GM23338 (cell line): ENCODE measurements at regions not wholly inside any gene's neighbourhood (a gene's known extent, or its start where the extent isn't known, plus 50 kb on each side); places are given as distances from the start of the nearest gene placed in this dataset.

Experiments
- CREB1 ChIP-seq: fragments of 250-450 bp; sonication (Bioruptor Pico); IDR thresholded peaks from 2 replicates; pipeline ENCODE4 v1.5.0; 2020; ENCODE audit warnings: low read depth, mild to moderate bottlenecking, moderate library complexity
- CTCF ChIP-seq, 2 experiments: fragments of 200-600 bp in 1 of 2; sonication (generic) in 1 of 2; conservative IDR thresholded peaks; 2 replicates each; pipeline versions ENCODE4 v1.5.1 to v1.6.1; 2016 to 2017; ENCODE audit warnings: antibody characterized with exemption in 2 of 2, low read depth in 2 of 2, mild to moderate bottlenecking in 2 of 2, moderate library complexity in 1 of 2
- ETS1 ChIP-seq: IDR thresholded peaks from 2 replicates; pipeline ENCODE4 v1.6.1; 2016; ENCODE audit warnings: antibody characterized with exemption
- EZH2 ChIP-seq: fragments of 200-600 bp; sonication (generic); IDR thresholded peaks from one replicate; pipeline ENCODE4 v1.8.0; 2017; ENCODE audit warnings: antibody characterized with exemption, mild to moderate bottlenecking, low read depth; ENCODE audit not compliant: unreplicated experiment
- JUNB ChIP-seq: IDR thresholded peaks from one replicate; pipeline ENCODE4 v1.6.1; 2016; ENCODE audit warnings: antibody characterized with exemption; ENCODE audit not compliant: unreplicated experiment
- STAT1 ChIP-seq: IDR thresholded peaks from one replicate; pipeline ENCODE4 v1.6.1; 2016; ENCODE audit warnings: antibody characterized with exemption; ENCODE audit not compliant: unreplicated experiment
- ZNF114 ChIP-seq: fragments of 250-450 bp; sonication (Bioruptor Pico); IDR thresholded peaks from 2 replicates; pipeline ENCODE4 v1.5.0; 2020; ENCODE audit warnings: mild to moderate bottlenecking, moderate library complexity
- ZNF462 ChIP-seq: fragments of 250-450 bp; sonication (Bioruptor Pico); IDR thresholded peaks from 2 replicates; pipeline ENCODE4 v1.5.0; 2020; ENCODE audit warnings: mild to moderate bottlenecking, moderate library complexity

GRCh38 chr5:97570242-97570641, 387.2 kb upstream of the RIOK2 start (continued):
- TF ChIP-seq ZNF462 (CRISPR knock-in tag) (no peak), EZH2 (no peak), ETS1 (no peak), CTCF (conservative IDR thresholded peaks at IDR 0.05; ENCODE audit: low read depth in 2 of 2) (no peak), ZNF114 (CRISPR knock-in tag) (no peak), STAT1 (no peak), CREB1 (no peak), JUNB (no peak)
